ENCODE measurements at regions not wholly inside any gene's neighbourhood (a gene's known extent, or its start where the extent isn't known, plus 50 kb on each side); places are given as distances from the start of the nearest gene placed in this dataset.

DNA sequence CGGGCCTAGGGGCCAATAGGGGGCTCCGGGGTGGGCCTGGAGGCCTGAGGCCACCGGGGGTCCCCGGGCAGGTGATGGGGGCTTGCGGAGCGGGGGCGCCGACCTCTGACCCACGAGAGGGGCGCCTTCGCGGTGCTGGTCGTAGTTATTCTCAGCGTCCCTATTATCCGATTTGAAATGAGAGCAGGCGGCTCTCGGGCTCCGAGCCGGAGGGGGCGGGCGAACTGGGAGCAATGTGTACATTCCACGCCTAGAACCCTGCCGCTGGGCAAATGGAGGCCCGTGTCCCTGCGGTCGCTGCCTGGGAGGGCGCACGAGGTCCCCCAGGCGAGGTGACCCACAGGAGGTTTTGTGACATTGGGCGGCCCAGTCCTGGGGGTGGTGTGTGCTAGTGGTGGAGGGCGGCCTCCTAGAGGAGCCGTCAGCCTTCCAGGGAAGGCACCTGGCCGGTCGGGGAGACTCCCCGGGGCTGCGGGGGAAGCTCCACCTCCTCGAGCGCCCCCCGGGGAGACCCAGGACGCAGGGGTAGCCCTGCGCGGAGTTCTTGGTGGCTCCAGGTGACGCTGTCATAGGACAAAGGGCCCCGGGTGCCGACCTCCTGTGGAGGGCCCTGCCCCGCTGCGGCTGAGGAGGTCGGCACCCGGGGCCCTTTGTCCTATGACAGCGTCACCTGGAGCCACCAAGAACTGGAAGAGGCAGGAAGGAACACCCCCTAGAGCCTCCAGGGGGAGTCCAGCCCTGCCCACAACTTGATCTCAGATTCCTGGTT is 102.6 kb upstream of the PRKX start:
- H3K4me2 ChIP-seq (ENCODE audit: low read depth, low read length, poor library complexity, severe bottlenecking) = peak overlapping the region; percentile 71
- H3F3A ChIP-seq (ENCODE audit: low read depth) = no peaks in the 10 kb centered on the region
- H4K20me1 ChIP-seq (ENCODE audit: insufficient read depth, low read length, poor library complexity, severe bottlenecking) = no peaks in the 10 kb centered on the region
- peak overlapping the region; percentile 83 for H3K9ac ChIP-seq (ENCODE audit: low read depth, low read length, poor library complexity, severe bottlenecking)
- H3K9me3 ChIP-seq (ENCODE audit: insufficient read depth, low read depth, low read length) = no peaks in the 10 kb centered on the region
- no peaks in the 10 kb centered on the region for H3K9me2 ChIP-seq (replicated peaks; ENCODE audit: low read depth, low read length)
- peaks cover 8% of the 10 kb centered on the region for H3K4me1 ChIP-seq (ENCODE audit: insufficient read depth, low read length, poor library complexity, severe bottlenecking)
- H2AFZ ChIP-seq (ENCODE audit: low read length) = no peak overlapping the region
- H3K79me2 ChIP-seq (ENCODE audit: insufficient read depth, low read length) = 0 out of 2 replicates have a peak, but pooled peaks cover 4% of the 10 kb centered on the region
- no peak for TF ChIP-seq EZH2phosphoT487 (IDR thresholded peaks at IDR 0.05; ENCODE audit: borderline replicate concordance)
- TF ChIP-seq, protein P1, sequence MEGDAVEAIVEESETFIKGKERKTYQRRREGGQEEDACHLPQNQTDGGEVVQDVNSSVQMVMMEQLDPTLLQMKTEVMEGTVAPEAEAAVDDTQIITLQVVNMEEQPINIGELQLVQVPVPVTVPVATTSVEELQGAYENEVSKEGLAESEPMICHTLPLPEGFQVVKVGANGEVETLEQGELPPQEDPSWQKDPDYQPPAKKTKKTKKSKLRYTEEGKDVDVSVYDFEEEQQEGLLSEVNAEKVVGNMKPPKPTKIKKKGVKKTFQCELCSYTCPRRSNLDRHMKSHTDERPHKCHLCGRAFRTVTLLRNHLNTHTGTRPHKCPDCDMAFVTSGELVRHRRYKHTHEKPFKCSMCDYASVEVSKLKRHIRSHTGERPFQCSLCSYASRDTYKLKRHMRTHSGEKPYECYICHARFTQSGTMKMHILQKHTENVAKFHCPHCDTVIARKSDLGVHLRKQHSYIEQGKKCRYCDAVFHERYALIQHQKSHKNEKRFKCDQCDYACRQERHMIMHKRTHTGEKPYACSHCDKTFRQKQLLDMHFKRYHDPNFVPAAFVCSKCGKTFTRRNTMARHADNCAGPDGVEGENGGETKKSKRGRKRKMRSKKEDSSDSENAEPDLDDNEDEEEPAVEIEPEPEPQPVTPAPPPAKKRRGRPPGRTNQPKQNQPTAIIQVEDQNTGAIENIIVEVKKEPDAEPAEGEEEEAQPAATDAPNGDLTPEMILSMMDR (conservative IDR thresholded peaks at IDR 0.05; ENCODE audit: low read length) = no peak
- H3K27me3 ChIP-seq (ENCODE audit: insufficient read depth, low read length, poor library complexity, severe bottlenecking) = no peaks in the 10 kb centered on the region
- H3K4me3 ChIP-seq (ENCODE audit: low read length, poor library complexity, severe bottlenecking) = peak overlapping the region; percentile 77
- H3K36me3 ChIP-seq (ENCODE audit: insufficient read depth, low read length) = peaks cover 13% of the 10 kb centered on the region; the same call in 1 of the 2 replicates

DNA sequence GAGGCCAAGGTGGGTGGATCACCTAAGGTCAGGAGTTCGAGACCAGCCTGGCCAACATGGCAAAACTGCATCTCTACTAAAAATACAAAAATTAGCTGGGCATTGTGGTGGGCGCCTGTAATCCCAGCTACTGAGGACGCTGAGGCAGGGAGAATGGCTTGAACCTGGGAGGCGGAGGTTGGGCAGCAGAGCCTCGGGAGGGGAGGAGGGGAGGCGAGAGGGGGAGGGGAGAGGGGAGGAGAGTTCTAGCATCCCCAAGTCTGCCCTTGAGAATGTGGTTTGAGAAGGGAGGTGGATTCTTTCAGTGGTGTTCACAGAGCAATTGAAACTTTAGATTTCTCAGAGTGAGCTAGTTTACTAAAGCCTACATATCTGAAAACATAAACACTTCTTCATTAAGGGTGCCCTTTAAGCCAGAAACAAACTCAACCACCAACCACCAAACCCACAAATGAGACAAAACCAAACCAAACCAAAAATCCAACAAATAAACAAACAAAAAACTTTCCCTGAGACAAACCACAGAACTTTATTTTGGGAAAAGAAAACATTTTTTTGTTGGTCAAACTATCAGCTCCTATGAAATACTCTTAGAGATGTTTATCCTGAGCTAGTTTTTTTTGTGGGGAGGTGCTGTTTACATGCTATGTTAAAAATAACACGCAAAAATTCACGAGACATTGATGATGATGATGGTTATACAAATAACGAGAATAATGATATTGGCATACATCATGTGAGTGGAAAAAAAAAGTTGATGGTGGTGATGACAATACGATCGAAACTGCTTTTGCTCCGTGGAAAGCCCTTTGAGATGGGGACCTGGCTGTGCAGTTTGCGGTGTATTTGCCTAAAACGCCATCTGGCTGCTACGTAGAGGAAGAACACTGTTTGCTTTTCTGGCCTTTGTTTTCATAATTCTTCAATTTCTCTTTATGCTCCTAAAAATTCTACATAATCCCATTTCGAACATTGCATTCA is 98.2 kb upstream of the PRKX start:
- Histone ChIP-seq H2AFZ (ENCODE audit: low read length) (no peak overlapping the region), H3K36me3 (ENCODE audit: insufficient read depth, low read length) (no peaks in the 10 kb centered on the region), H4K20me1 (ENCODE audit: insufficient read depth, low read length, poor library complexity, severe bottlenecking) (no peaks in the 10 kb centered on the region), H3K9me2 (replicated peaks; ENCODE audit: low read depth, low read length) (no peaks in the 10 kb centered on the region), H3K4me1 (ENCODE audit: insufficient read depth, low read length, poor library complexity, severe bottlenecking) (peaks cover 6% of the 10 kb centered on the region), H3K4me2 (ENCODE audit: low read depth, low read length, poor library complexity, severe bottlenecking) (peak overlapping the region; percentile 30), H3K9ac (ENCODE audit: low read depth, low read length, poor library complexity, severe bottlenecking) (no peak overlapping the region), H3K4me3 (ENCODE audit: low read length, poor library complexity, severe bottlenecking) (no peak overlapping the region), H3F3A (ENCODE audit: low read depth) (no peaks in the 10 kb centered on the region), H3K27me3 (ENCODE audit: insufficient read depth, low read length, poor library complexity, severe bottlenecking) (no peaks in the 10 kb centered on the region), H3K9me3 (ENCODE audit: insufficient read depth, low read depth, low read length) (no peaks in the 10 kb centered on the region), H3K79me2 (ENCODE audit: insufficient read depth, low read length) (0 out of 2 replicates have a peak, but pooled peaks cover 2% of the 10 kb centered on the region)
- TF ChIP-seq EZH2phosphoT487 (IDR thresholded peaks at IDR 0.05; ENCODE audit: borderline replicate concordance) = no peak
- TF ChIP-seq, protein P1 (conservative IDR thresholded peaks at IDR 0.05; ENCODE audit: low read length) = peak; percentile 66

DNA sequence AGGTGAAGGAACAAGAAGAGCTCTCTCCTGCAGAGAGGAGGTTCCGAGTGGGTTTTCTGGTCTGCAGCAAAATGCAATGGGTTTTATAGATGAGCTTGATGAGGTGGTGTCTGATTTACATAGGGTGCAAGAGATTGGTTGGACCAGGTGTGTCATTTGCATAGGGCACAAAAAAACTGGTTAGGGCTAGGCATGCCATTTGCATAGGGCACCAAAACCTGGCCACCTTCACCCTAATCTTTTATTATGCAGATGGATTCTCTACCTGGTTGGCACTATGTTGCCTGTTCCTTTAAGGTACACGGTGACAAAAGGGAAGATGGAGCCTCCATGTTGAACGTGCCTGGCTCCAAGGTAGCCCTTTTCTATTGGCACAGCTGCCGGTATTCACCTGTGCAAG is 94.5 kb upstream of the PRKX start:
- no peaks in the 10 kb centered on the region for H3K27me3 ChIP-seq (ENCODE audit: insufficient read depth, low read length, poor library complexity, severe bottlenecking)
- no peak overlapping the region for H2AFZ ChIP-seq (ENCODE audit: low read length)
- no peaks in the 10 kb centered on the region for H3K79me2 ChIP-seq (ENCODE audit: insufficient read depth, low read length)
- H3K36me3 ChIP-seq (ENCODE audit: insufficient read depth, low read length) = no peaks in the 10 kb centered on the region
- H3K4me1 ChIP-seq (ENCODE audit: insufficient read depth, low read length, poor library complexity, severe bottlenecking) = peaks cover 4% of the 10 kb centered on the region
- no peaks in the 10 kb centered on the region for H3K9me3 ChIP-seq (ENCODE audit: insufficient read depth, low read depth, low read length)
- no peaks in the 10 kb centered on the region for H4K20me1 ChIP-seq (ENCODE audit: insufficient read depth, low read length, poor library complexity, severe bottlenecking)
- H3K4me2 ChIP-seq (ENCODE audit: low read depth, low read length, poor library complexity, severe bottlenecking) = no peak overlapping the region
- no peaks in the 10 kb centered on the region for H3K9me2 ChIP-seq (replicated peaks; ENCODE audit: low read depth, low read length)
- no peak overlapping the region for H3K9ac ChIP-seq (ENCODE audit: low read depth, low read length, poor library complexity, severe bottlenecking)
- H3F3A ChIP-seq (ENCODE audit: low read depth) = no peaks in the 10 kb centered on the region
- no peak for TF ChIP-seq EZH2phosphoT487 (IDR thresholded peaks at IDR 0.05; ENCODE audit: borderline replicate concordance)
- TF ChIP-seq, protein P1 (conservative IDR thresholded peaks at IDR 0.05; ENCODE audit: low read length) = no peak
- no peak overlapping the region for H3K4me3 ChIP-seq (ENCODE audit: low read length, poor library complexity, severe bottlenecking)

Data from Loucy (cell line).